GM21447 (cell line): ENCODE measurements at regions not wholly inside any gene's neighbourhood (a gene's known extent, or its start where the extent isn't known, plus 50 kb on each side); places are given as distances from the start of the nearest gene placed in this dataset.

Source experiments
- ATAC-seq: cut with Tn5 transposase; IDR thresholded peaks from one replicate; pipeline ENCODE4 v1.9.1; 2021; ENCODE audit not compliant: unreplicated experiment

GRCh38 chr14:34247605-34248004, 214.4 kb downstream of the SPTSSA start:
- no peak for ATAC-seq

DNA sequence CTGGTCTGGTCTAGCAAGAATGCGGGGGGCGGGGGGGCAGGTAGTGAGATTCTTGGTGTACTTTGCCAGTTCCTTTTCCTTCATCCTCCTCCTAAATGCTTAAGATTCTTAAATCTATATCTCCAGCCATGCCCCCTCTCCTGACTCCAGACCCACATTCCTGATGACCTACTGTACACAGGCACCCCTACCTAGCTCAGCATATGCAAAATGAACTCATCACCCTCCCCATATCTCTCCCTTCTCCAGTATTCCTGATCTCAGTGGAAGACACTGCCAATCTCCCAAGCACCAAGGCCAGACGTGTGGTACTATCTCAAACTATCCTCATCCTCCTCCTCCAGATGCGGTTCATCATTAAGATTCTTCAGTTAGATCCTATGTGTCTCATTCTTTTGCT, 215.8 kb downstream of the SPTSSA start:
- ATAC-seq = no peak

- ATAC-seq = no peak
These were observed 218.6 kb downstream of the SPTSSA start for GRCh38 chr14:34243401-34243800.

GRCh38 chr14:34243001-34243400, 219.0 kb downstream of the SPTSSA start:
- no peak for ATAC-seq

- ATAC-seq = no peak
These were observed 220.8 kb downstream of the SPTSSA start for GRCh38 chr14:34241185-34241711.

DNA sequence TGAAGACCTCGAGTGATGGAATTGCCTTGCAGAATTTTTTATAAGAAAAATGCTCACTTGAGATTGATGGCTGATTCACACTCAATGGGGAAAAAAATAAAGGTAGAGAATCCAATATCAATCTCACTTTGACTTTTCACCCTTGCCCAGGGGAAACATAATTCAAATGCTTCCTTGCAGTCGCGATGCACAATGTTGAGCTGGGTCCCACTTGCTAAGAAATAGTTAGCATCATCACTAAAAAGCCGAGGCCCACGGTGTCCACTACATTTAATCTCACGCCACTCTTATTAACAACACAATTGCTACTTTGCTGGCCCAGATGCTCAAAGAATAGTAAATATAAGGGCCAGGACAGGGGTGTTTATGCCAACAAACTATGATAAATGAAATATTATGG, 223.4 kb downstream of the SPTSSA start:
- ATAC-seq = no peak

DNA sequence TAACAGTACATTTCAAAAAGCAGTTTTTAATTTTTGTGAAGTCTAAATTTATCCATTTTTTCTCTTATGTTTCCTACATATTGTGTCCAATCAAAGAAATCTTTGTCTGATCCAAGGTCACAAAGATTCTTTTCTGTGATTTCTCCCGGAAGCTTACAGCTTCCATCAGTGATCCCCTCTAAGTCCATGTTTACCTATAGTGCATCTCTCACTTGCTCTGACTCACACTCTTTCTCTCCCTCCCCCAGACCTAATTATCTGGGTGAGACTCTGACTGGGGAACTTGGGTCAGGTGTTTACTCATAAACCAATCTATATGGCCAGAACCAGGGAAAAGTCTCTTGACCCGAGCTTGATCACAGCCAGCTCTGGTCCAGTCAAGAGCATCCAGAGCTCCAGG, 224.4 kb downstream of the SPTSSA start:
- ATAC-seq = no peak

DNA sequence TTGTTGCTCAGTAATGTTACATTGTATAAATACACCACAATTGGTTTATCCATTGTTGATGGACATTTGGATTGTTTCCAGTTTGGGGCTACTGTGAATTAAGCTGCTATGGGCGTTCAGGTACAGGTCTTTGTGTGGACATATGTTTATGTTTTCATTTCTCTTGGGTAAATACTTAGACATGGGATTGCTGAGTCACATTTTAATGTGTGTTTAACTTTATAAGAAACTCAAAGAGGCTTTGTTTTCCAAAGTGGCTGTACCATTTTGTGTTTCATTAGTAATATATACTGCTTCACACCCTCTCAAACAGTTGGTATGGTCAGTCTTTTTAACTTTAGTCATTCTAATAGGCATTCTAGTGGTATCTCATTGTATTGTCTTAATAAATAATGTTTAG, 225.0 kb downstream of the SPTSSA start:
- no peak for ATAC-seq

DNA sequence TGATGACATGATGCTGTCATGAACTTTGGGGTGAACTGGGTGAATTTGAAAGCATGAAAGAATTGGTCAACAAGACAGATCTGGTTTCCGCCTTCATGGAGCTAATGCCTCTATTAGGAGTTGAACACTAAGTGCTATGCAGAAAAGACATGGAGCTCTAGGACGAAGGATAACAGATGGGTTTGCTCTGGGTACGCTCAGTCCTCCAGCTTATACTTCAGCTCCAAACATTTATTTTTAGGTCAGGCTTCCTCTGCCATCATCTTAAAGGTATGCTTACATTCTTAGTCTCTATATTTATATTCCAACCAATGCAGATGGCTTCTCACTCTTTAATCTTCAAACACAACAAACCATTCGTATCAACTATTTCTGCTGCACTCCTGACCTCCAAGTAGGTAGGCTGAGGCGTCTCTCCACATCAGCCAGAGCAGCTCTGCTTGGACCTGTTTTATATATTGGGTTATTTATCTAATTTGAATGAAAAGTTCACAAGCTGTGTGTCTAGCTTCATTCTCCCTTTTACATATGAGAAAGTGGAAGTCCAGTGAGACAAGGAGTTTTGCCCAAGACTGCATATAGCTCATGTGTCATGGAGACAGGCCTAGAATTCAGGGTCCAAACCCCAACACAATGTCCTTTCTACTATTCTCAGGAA, 226.3 kb downstream of the SPTSSA start:
- ATAC-seq = no peak

DNA sequence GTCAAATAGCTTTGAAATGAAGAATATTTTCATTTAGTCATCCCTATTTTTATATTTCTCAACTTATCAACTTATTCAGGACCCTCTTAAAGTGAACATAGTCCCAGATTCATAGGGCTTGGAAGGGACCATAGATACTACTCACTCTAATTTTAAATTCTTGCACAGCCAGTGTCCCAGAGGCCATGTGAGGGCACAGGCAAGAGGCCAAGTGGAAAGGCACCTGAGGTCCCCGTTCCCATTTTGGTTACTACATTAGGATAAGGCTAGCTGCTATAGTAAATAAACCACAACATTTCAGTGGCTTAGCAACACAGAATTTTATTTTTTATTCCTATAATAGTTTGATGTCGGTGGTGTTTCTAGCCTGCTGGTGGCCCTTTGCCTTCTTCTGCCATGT, 227.8 kb downstream of the SPTSSA start:
- ATAC-seq = no peak

- ATAC-seq = no peak
These were observed 228.4 kb downstream of the SPTSSA start for GRCh38 chr14:34233619-34234018.

DNA sequence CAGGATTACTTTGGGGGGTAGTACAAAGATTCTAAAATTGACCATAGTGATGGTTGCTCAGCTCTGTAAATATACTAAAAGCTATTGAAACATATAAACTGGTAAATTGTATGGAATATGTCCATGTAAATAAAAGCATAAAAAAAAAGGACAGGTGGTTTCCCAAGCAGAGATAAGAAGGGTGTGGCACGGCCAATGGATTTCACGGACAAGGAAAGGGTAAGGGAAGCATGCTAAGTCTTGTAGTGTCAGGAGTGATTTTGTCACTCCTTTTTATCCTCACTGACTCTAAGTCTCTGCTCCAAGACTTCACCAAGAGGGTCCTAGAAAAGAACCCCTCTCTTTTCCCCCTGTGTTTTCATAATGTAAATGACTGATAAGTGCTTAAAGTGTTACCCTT, 229.2 kb downstream of the SPTSSA start:
- no peak for ATAC-seq

DNA sequence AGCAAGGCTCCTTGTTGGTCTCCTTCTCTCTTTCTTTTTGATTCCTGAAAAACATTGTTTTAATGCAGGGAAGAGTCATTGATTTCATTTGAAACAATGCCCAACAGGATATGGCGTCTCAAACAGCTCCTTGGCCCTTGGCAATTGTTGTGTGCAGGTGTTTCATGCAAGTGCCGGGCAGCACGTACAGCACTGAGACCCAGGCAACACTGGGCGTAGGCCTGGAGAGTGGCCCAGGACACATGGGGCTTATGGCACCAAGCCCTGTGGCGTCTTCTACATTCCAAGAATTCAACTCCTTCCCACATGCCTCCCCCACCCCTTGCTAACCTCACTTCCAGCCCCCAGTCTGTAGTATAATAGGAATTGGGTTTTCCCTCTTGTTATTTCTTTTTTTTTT, 230.4 kb downstream of the SPTSSA start:
- ATAC-seq = no peak

GRCh38 chr14:34229140-34229539, 232.9 kb downstream of the SPTSSA start:
- no peak for ATAC-seq

- no peak for ATAC-seq
These were observed 233.4 kb downstream of the SPTSSA start for GRCh38 chr14:34228650-34228976.

DNA sequence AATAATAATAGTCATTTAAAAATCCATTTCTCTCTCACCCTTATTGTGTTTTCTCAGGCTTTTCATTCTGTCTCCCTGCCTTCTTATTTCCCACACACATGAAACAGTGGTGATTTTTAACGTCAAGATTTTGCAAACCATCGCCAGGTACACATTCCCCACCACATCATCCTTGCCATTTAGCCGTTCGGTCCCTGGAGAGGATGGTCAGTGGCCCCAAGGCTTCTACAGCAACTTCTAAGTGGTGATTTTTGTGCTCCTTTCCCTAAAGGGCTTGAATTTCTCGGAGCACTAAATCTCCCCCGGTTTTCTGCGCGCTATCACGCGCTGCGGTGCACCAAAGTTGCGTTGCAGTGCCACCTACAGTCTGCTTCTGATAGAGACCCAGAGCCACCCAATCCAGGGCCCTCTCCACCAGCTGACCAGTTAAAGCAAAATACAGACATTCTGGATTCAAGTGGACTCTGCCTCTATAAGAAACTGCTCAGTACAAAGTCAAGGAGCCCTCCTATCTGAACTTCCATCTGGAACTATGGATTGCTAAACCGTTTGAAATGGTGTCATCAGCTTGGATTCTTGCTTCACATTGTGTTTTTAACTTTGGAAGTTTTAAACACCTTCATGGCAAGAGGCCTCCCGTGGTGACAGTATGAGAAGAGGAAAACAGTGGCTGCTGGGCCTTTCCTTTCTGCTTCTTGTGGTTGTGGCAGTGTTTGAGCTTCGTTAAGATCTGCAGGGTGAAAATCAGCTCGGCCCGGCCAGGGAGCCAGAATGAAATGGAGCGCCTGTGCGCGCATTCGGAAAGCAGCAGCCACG, 234.0 kb downstream of the SPTSSA start:
- ATAC-seq = peak; percentile 93

DNA sequence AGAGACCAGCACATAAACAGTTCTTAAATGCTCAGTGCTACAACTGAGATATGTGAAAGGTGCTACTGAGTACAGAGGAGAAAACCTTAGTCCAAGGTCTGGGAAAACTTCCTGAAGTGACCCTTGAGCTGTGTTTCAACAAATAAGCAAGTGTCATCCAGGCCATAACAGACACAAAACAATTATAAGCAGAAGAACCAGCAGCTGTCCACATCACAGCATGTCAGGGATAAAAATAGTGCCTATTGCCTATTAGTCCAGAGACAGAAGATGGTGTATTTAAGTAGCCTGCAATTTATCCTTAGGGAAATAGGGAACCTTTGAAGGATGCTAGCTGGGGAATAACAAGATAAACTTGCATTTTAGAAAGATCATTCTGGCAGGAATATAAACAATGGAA, 237.8 kb downstream of the SPTSSA start:
- ATAC-seq = no peak

GRCh38 chr14:34223373-34224148, 238.5 kb downstream of the SPTSSA start:
- ATAC-seq = no peak

GRCh38 chr14:34222867-34223266, 239.2 kb downstream of the SPTSSA start:
- no peak for ATAC-seq

DNA sequence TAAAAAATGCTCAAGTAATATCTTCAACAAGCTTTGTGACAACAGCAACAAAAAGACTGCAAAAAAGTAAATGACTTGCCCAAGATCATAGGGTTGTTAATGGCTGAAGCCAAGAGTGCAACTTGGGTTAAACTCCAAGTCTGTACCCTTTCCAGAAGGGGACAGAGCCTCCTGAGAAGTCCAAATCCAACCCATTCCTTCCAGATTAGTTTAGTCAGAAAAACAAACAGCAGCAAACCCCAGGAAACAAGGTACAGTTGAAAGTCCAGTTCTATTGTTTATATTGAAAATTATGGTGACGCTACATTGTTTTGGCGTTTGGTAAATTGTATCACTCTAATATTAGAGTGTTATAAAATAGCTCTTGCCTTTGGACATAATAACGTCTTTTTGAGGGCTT, 239.9 kb downstream of the SPTSSA start:
- no peak for ATAC-seq

DNA sequence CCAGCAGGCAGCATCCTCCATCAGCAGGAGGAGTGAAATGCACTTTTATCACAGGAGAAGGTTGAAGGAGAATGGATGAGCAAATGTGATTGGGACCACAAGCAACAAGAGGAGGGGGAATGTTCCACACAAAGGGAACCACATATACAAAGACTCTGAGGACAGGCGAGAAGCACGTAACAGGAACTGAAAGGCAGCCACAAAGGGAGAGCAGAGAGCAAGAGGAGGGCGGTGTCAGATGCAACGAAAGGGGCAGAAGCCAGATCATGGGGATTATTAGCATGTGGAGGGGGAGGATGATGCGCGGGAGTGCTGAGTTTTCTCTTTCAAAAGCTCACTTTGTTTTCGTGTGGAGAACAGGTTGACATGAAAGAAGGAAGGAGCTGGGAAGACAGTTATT, 241.1 kb downstream of the SPTSSA start:
- peak; percentile 98 for ATAC-seq

GRCh38 chr14:34220378-34220706, 241.7 kb downstream of the SPTSSA start:
- no peak for ATAC-seq
